Activated naive CD4-positive, alpha-beta T cell treated with anti-CD3 and anti-CD28 coated beads, Interleukin-2, amount 10 ng/mL, durations not matched to agents 7 days and 5 days (primary cell): ENCODE measurements at regions not wholly inside any gene's neighbourhood (a gene's known extent, or its start where the extent isn't known, plus 50 kb on each side); places are given as distances from the start of the nearest gene placed in this dataset.

Experiments used
- CTCF ChIA-PET: fragments of 350-600 bp; sonication (Branson Sonifier 250); formaldehyde crosslinking; loops from one replicate; lab custom pipeline; 2021; ENCODE audit warnings: antibody characterized with exemption; lab: Charles Lee
- DNase-seq: peaks from one replicate; pipeline ENCODE4 v3.0.0-alpha.2; 2020
- H3K27ac Mint-ChIP-seq: one replicate; pipeline ENCODE4 v1.8.0; 2021; ENCODE audit warnings: mild to moderate bottlenecking, moderate library complexity, mixed read lengths
- H3K27me3 Mint-ChIP-seq: one replicate; pipeline ENCODE4 v1.8.0; 2021; ENCODE audit warnings: mild to moderate bottlenecking, mixed read lengths
- H3K36me3 Mint-ChIP-seq: one replicate; pipeline ENCODE4 v1.8.0; 2021; ENCODE audit warnings: mixed read lengths
- H3K4me1 Mint-ChIP-seq: one replicate; pipeline ENCODE4 v1.8.0; 2021; ENCODE audit warnings: mixed read lengths
- H3K4me3 Mint-ChIP-seq: one replicate; pipeline ENCODE4 v1.8.0; 2021; ENCODE audit warnings: mild to moderate bottlenecking, moderate library complexity, mixed read lengths
- H3K9me3 Mint-ChIP-seq: one replicate; pipeline ENCODE4 v1.8.0; 2021; ENCODE audit warnings: mixed read lengths

GRCh38 chr9:3699883-3700282 is 174.1 kb upstream of the RFX3 start:
- CTCF ChIA-PET: no interaction called here
- no peak for DNase-seq
- Mint-ChIP-seq H3K36me3 (no peaks in the 10 kb centered on the region), H3K4me1 (no peaks in the 10 kb centered on the region), H3K9me3 (no peaks in the 10 kb centered on the region), H3K27ac (no peak overlapping the region), H3K4me3 (no peak overlapping the region), H3K27me3 (no peaks in the 10 kb centered on the region)

- no peak overlapping the region for H3K4me3 Mint-ChIP-seq
- H3K36me3 Mint-ChIP-seq: no peaks in the 10 kb centered on the region
- DNase-seq: no peak
- no peaks in the 10 kb centered on the region for H3K27me3 Mint-ChIP-seq
- H3K27ac Mint-ChIP-seq: no peak overlapping the region
- H3K4me1 Mint-ChIP-seq: no peaks in the 10 kb centered on the region
- CTCF ChIA-PET: no interaction called here
- no peaks in the 10 kb centered on the region for H3K9me3 Mint-ChIP-seq
These were observed 172.7 kb upstream of the RFX3 start for GRCh38 chr9:3698531-3698930.

GRCh38 chr9:3698076-3698475 is 172.3 kb upstream of the RFX3 start:
- H3K9me3 Mint-ChIP-seq: no peaks in the 10 kb centered on the region
- H3K36me3 Mint-ChIP-seq: no peaks in the 10 kb centered on the region
- CTCF ChIA-PET: no interaction called here
- no peaks in the 10 kb centered on the region for H3K4me1 Mint-ChIP-seq
- H3K27me3 Mint-ChIP-seq: no peaks in the 10 kb centered on the region
- H3K27ac Mint-ChIP-seq: no peak overlapping the region
- no peak overlapping the region for H3K4me3 Mint-ChIP-seq
- DNase-seq: no peak

DNA sequence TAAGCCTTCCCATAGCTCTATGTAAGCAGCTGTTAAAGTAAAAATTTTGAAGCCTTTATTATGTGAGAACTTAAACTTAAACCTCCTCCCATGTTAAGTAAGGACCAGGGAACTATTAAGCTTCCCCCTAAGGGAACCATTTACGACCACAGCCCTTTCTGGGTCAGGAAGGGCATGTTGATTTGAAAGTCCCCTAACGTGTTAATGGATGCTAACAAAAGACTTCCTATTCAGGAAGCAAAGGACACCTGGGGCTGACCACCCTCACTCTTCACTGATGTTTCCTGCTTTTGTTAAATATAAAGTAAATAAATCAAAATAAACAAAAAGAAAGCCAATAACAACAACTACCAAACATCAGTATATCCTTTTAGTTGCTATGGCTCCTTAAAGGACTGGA is 170.6 kb upstream of the RFX3 start:
- CTCF ChIA-PET: no interaction called here
- Mint-ChIP-seq H3K27ac (no peak overlapping the region), H3K4me1 (no peaks in the 10 kb centered on the region), H3K4me3 (no peak overlapping the region), H3K36me3 (no peaks in the 10 kb centered on the region), H3K9me3 (no peaks in the 10 kb centered on the region), H3K27me3 (no peaks in the 10 kb centered on the region)
- DNase-seq: no peak

DNA sequence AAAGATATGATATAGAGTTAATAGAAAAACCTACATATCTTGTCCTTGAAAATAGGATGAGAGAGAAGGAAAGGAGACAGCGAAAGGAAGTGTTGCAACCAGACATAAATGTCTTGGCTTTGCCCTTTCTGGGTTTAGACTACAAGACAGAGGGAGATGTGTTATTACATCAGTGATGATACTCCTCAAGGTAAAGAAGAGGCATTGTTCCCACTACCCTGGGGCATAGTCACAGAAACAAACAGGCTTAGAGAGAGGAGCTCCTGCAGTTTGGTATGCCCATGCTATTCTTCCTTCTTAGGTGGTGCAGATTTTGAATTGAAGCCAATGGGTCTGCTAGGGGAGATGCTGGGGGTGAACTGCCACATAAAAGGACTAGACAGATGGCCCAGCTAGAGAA is 166.8 kb upstream of the RFX3 start:
- no peak overlapping the region for H3K27ac Mint-ChIP-seq
- no peaks in the 10 kb centered on the region for H3K9me3 Mint-ChIP-seq
- CTCF ChIA-PET: interaction anchor here (0.9 kb wide), 1 partner anchor 14 kb away, joined by 3 read pairs; no protein-coding TSS in a partner anchor
- no peaks in the 10 kb centered on the region for H3K36me3 Mint-ChIP-seq
- no peak overlapping the region for H3K4me3 Mint-ChIP-seq
- no peak for DNase-seq
- no peaks in the 10 kb centered on the region for H3K27me3 Mint-ChIP-seq
- no peaks in the 10 kb centered on the region for H3K4me1 Mint-ChIP-seq

DNA sequence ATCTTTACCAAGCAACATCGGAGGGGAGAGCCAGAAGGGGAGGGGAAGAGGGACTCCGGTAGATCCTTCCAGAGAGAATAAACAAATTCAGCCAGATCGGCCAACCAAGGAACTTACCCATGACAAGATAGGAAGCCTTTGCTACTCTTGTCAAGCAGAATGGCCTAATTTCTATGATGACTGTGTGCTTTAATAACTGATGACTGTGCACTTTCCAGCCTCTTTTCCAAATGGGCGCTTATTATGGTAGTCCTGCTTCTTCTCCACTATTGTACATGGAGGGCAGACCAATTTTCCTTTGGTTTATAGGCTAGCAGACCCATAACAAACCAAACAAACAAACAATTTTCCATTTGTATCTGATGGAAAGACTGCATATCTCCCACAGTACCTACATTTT is 163.8 kb upstream of the RFX3 start:
- Mint-ChIP-seq H3K36me3 (peaks cover 2% of the 10 kb centered on the region), H3K4me1 (no peaks in the 10 kb centered on the region), H3K9me3 (no peaks in the 10 kb centered on the region), H3K4me3 (no peak overlapping the region), H3K27ac (no peak overlapping the region), H3K27me3 (no peaks in the 10 kb centered on the region)
- CTCF ChIA-PET: no interaction called here
- no peak for DNase-seq

- H3K27ac Mint-ChIP-seq: no peak overlapping the region
- H3K9me3 Mint-ChIP-seq: no peaks in the 10 kb centered on the region
- no peak overlapping the region for H3K4me3 Mint-ChIP-seq
- no peak for DNase-seq
- H3K36me3 Mint-ChIP-seq: peaks cover 2% of the 10 kb centered on the region
- no peaks in the 10 kb centered on the region for H3K4me1 Mint-ChIP-seq
- no peaks in the 10 kb centered on the region for H3K27me3 Mint-ChIP-seq
- CTCF ChIA-PET: no interaction called here
These were observed 161.3 kb upstream of the RFX3 start for GRCh38 chr9:3687145-3687544.

- CTCF ChIA-PET: no interaction called here
- no peak overlapping the region for H3K4me3 Mint-ChIP-seq
- no peaks in the 10 kb centered on the region for H3K4me1 Mint-ChIP-seq
- H3K36me3 Mint-ChIP-seq: peaks cover 2% of the 10 kb centered on the region
- no peak for DNase-seq
- H3K9me3 Mint-ChIP-seq: no peaks in the 10 kb centered on the region
- no peak overlapping the region for H3K27ac Mint-ChIP-seq
- no peaks in the 10 kb centered on the region for H3K27me3 Mint-ChIP-seq
These were observed 156.4 kb upstream of the RFX3 start for GRCh38 chr9:3682186-3682585.

DNA sequence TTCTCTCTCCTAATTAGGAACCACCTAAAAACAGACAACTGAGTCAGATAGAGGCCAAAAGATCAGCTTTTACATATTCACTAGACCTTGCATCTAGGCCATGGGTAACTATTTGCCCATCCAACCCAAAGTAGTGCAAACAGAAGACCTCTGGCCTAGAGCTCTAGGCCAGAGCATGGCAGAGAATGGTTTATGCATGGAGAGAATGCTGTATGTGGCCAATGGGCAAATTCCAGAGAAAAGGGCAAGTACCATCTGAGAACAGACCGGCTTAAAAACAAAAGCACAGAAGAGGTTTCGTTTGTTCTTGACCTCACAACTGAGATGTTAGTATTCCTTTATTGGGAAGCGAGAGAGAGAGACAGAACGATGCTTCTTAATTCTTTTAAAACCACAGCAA is 151.7 kb upstream of the RFX3 start:
- no peak overlapping the region for H3K4me3 Mint-ChIP-seq
- H3K9me3 Mint-ChIP-seq: no peaks in the 10 kb centered on the region
- H3K4me1 Mint-ChIP-seq: no peaks in the 10 kb centered on the region
- CTCF ChIA-PET: no interaction called here
- no peak for DNase-seq
- H3K27me3 Mint-ChIP-seq: no peaks in the 10 kb centered on the region
- H3K36me3 Mint-ChIP-seq: no peaks in the 10 kb centered on the region
- H3K27ac Mint-ChIP-seq: no peak overlapping the region

- no peaks in the 10 kb centered on the region for H3K36me3 Mint-ChIP-seq
- H3K4me3 Mint-ChIP-seq: no peak overlapping the region
- H3K4me1 Mint-ChIP-seq: no peaks in the 10 kb centered on the region
- no peak for DNase-seq
- CTCF ChIA-PET: no interaction called here
- no peaks in the 10 kb centered on the region for H3K9me3 Mint-ChIP-seq
- H3K27me3 Mint-ChIP-seq: no peaks in the 10 kb centered on the region
- H3K27ac Mint-ChIP-seq: no peak overlapping the region
These were observed 151.0 kb upstream of the RFX3 start for GRCh38 chr9:3676766-3677165.

- no peak for DNase-seq
- CTCF ChIA-PET: no interaction called here
- Mint-ChIP-seq H3K4me1 (no peaks in the 10 kb centered on the region), H3K4me3 (no peak overlapping the region), H3K9me3 (no peaks in the 10 kb centered on the region), H3K27ac (no peak overlapping the region), H3K27me3 (no peaks in the 10 kb centered on the region), H3K36me3 (no peaks in the 10 kb centered on the region)
These were observed 150.1 kb upstream of the RFX3 start for GRCh38 chr9:3675946-3676345.

DNA sequence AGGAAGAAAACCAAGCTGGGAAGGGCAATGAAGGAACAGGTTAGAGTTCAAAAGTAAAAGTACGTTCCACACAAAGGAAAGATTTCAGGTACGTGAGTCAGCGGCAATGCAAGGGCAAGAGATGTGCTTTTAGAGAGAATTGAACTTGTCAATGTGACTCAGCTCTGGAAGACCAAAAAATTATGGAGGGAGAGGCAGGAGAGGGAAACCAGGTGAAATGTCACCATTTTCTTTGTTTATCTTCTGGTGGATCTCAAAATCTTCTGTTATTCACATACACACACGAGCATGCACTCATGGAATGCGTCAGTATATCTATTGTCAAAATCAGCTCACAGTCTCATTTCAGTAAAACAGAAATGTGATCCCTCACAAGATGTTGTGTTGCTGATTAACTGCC is 148.8 kb upstream of the RFX3 start:
- Mint-ChIP-seq H3K36me3 (no peaks in the 10 kb centered on the region), H3K27me3 (no peaks in the 10 kb centered on the region), H3K9me3 (no peaks in the 10 kb centered on the region), H3K4me1 (no peaks in the 10 kb centered on the region), H3K27ac (no peak overlapping the region), H3K4me3 (no peak overlapping the region)
- CTCF ChIA-PET: no interaction called here
- no peak for DNase-seq

- H3K36me3 Mint-ChIP-seq: no peaks in the 10 kb centered on the region
- CTCF ChIA-PET: no interaction called here
- H3K27ac Mint-ChIP-seq: no peak overlapping the region
- H3K9me3 Mint-ChIP-seq: no peaks in the 10 kb centered on the region
- H3K4me1 Mint-ChIP-seq: no peaks in the 10 kb centered on the region
- H3K4me3 Mint-ChIP-seq: no peak overlapping the region
- no peak for DNase-seq
- H3K27me3 Mint-ChIP-seq: no peaks in the 10 kb centered on the region
These were observed 146.6 kb upstream of the RFX3 start for GRCh38 chr9:3672399-3672798.

DNA sequence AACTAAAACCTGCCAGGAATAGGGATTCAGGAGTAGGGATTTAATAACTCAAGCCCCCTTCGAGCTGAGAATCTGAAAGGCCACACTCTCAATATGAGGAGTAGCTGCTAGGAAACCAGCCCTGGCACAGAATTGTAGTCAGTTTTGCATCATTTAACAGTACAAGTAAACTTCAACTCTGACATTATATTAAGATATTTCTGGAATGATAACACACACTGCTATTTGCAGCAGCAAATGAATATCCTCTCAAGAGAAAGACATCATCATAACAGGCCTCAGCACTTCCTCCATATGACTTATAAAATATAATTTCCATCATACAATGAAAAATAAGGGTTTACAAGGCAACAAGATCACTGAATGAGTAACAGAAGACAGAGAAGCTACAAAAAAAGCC is 138.2 kb upstream of the RFX3 start:
- CTCF ChIA-PET: no interaction called here
- Mint-ChIP-seq H3K36me3 (no peaks in the 10 kb centered on the region), H3K27ac (no peak overlapping the region), H3K4me1 (no peaks in the 10 kb centered on the region), H3K9me3 (no peaks in the 10 kb centered on the region), H3K27me3 (no peaks in the 10 kb centered on the region), H3K4me3 (no peak overlapping the region)
- DNase-seq: no peak

- no peak overlapping the region for H3K4me3 Mint-ChIP-seq
- no peaks in the 10 kb centered on the region for H3K27me3 Mint-ChIP-seq
- no peaks in the 10 kb centered on the region for H3K4me1 Mint-ChIP-seq
- no peaks in the 10 kb centered on the region for H3K36me3 Mint-ChIP-seq
- no peak overlapping the region for H3K27ac Mint-ChIP-seq
- CTCF ChIA-PET: no interaction called here
- no peaks in the 10 kb centered on the region for H3K9me3 Mint-ChIP-seq
- DNase-seq: no peak
These were observed 136.9 kb upstream of the RFX3 start for GRCh38 chr9:3662671-3663070.

DNA sequence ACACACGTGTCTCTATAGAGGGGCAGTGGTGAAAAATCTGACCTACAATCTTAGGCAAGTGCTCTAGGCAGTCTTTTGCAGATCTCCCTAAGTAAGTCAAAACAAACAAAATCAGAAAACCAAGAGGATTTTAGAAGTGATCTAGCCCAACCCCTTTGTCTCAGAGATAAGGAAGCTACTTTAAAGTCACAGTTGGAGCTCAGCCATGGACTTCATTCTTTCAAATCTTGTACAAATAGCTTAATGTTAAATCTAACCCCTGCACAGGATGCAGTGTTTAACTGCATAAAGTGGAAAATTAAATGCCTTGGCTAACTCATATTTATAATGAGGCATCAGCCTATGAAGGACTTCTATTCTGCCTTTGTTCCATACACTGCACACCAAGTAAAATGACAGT is 135.1 kb upstream of the RFX3 start:
- CTCF ChIA-PET: no interaction called here
- no peaks in the 10 kb centered on the region for H3K4me1 Mint-ChIP-seq

More for the DNA sequence above, 135.1 kb upstream of the RFX3 start:
- Mint-ChIP-seq H3K27me3 (no peaks in the 10 kb centered on the region), H3K4me3 (no peak overlapping the region), H3K27ac (no peak overlapping the region), H3K9me3 (no peaks in the 10 kb centered on the region), H3K36me3 (no peaks in the 10 kb centered on the region)
- no peak for DNase-seq
